Parathyroid adenoma (tissue), 2 donors: ENCODE measurements at regions not wholly inside any gene's neighbourhood (a gene's known extent, or its start where the extent isn't known, plus 50 kb on each side); places are given as distances from the start of the nearest gene placed in this dataset.

Source experiments
- H2AFZ ChIP-seq: fragments of 300-600 bp; sonication (generic); one replicate; pipeline ENCODE4 v1.7.0; 2017; ENCODE audit warnings: antibody characterized with exemption, mild to moderate bottlenecking
- H3K27ac ChIP-seq: fragments of 300-600 bp; sonication (generic); one replicate; pipeline ENCODE4 v1.7.0; 2017
- H3K27me3 ChIP-seq: fragments of 300-600 bp; sonication (generic); one replicate; pipeline ENCODE4 v1.7.0; 2017; ENCODE audit warnings: low read length; ENCODE audit not compliant: control insufficient read depth, insufficient read depth
- H3K36me3 ChIP-seq: fragments of 300-600 bp; sonication (generic); one replicate; pipeline ENCODE4 v1.7.0; 2017; ENCODE audit warnings: low read length; ENCODE audit not compliant: control insufficient read depth, insufficient read depth
- H3K4me1 ChIP-seq: fragments of 300-600 bp; sonication (generic); one replicate; pipeline ENCODE4 v1.7.0; 2017; ENCODE audit warnings: control low read depth
- H3K4me2 ChIP-seq: fragments of 300-600 bp; sonication (generic); one replicate; pipeline ENCODE4 v1.7.0; 2017; ENCODE audit warnings: low read length
- H3K4me3 ChIP-seq: fragments of 300-600 bp; sonication (generic); one replicate; pipeline ENCODE4 v1.7.0; 2017; ENCODE audit warnings: low read depth, low read length
- H3K79me2 ChIP-seq: fragments of 300-600 bp; sonication (generic); one replicate; pipeline ENCODE4 v1.7.0; 2017; ENCODE audit warnings: control low read depth
- H3K9ac ChIP-seq: fragments of 300-600 bp; sonication (generic); one replicate; pipeline ENCODE4 v1.7.0; 2017; ENCODE audit warnings: mild to moderate bottlenecking
- H3K9me3 ChIP-seq: fragments of 300-600 bp; sonication (generic); one replicate; pipeline ENCODE4 v1.7.0; 2017; ENCODE audit warnings: low read length; ENCODE audit not compliant: control insufficient read depth
- TF ChIP-seq, protein P1 (sequence below): fragments of 300-600 bp; sonication (generic); IDR thresholded peaks from one replicate; pipeline ENCODE4 v1.7.0; 2017; ENCODE audit warnings: antibody characterized with exemption, mild to moderate bottlenecking
- donor health status: primary hyperparathyroidism.

DNA sequence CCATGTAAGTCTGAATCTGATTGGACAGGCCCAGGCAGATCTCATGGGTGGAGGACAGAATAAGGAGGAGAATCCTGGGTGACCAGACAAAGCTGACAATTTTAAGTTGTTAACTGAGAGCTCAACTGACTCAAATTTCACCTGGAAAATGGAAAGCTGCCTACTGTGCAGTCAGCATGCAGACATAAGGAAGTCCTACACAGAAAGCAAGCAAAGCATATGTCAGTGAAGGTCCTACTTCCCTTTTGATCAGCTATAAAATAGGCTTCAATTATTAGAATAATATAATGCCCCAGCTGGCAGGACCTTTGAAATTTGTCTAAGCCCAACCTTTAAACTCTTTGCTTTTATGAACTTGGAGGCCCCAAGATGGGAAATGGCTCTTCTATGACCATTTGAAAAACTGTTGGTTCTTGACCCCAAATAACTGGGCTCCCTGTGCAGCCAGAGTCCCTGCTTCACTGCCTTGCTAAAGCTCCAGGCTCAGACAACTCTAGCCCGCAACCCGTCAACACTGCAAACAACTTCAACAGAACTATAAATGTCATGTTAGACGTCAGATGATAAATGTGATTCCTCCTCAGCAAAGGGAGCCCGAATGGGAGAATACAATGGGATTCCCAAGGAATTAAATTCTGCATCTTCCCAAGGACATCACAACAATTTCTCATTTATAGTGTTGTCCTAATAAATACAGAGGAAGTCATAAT, 118.9 kb upstream of the ADRA1B start:
- Histone ChIP-seq H3K36me3 (no peaks in the 10 kb centered on the region), H3K27ac (no peak overlapping the region), H3K79me2 (no peaks in the 10 kb centered on the region), H3K9me3 (no peaks in the 10 kb centered on the region), H3K4me3 (no peak overlapping the region), H3K27me3 (no peaks in the 10 kb centered on the region), H2AFZ (no peak overlapping the region), H3K4me1 (no peaks in the 10 kb centered on the region), H3K9ac (no peak overlapping the region), H3K4me2 (no peak overlapping the region)
- TF ChIP-seq, protein P1, sequence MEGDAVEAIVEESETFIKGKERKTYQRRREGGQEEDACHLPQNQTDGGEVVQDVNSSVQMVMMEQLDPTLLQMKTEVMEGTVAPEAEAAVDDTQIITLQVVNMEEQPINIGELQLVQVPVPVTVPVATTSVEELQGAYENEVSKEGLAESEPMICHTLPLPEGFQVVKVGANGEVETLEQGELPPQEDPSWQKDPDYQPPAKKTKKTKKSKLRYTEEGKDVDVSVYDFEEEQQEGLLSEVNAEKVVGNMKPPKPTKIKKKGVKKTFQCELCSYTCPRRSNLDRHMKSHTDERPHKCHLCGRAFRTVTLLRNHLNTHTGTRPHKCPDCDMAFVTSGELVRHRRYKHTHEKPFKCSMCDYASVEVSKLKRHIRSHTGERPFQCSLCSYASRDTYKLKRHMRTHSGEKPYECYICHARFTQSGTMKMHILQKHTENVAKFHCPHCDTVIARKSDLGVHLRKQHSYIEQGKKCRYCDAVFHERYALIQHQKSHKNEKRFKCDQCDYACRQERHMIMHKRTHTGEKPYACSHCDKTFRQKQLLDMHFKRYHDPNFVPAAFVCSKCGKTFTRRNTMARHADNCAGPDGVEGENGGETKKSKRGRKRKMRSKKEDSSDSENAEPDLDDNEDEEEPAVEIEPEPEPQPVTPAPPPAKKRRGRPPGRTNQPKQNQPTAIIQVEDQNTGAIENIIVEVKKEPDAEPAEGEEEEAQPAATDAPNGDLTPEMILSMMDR, result no peak

DNA sequence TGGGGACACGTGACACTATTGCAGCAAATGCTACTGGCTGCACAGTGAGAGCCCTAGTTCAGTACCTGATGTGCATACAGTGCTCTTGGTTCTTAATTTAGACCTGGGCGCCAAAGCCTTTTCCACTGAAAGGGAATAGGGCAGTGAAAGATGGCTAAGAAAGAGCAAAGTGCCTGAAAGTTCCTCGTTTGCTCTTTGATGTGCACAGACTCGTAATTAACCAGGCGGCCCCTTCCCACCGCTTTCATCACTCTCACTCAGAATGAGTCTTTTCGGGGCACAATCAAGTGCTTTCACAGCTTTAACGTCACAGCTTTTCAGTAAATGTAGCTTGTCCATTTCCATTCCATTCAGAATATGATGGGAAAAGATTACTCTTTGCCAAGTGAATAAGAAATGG, 116.6 kb upstream of the ADRA1B start:
- Histone ChIP-seq H3K4me2 (no peak overlapping the region), H3K36me3 (no peaks in the 10 kb centered on the region), H3K27ac (no peak overlapping the region), H3K4me1 (no peaks in the 10 kb centered on the region), H3K27me3 (no peaks in the 10 kb centered on the region), H3K9ac (no peak overlapping the region), H3K9me3 (no peaks in the 10 kb centered on the region), H2AFZ (no peak overlapping the region), H3K79me2 (no peaks in the 10 kb centered on the region), H3K4me3 (no peak overlapping the region)
- TF ChIP-seq, protein P1, result no peak

DNA sequence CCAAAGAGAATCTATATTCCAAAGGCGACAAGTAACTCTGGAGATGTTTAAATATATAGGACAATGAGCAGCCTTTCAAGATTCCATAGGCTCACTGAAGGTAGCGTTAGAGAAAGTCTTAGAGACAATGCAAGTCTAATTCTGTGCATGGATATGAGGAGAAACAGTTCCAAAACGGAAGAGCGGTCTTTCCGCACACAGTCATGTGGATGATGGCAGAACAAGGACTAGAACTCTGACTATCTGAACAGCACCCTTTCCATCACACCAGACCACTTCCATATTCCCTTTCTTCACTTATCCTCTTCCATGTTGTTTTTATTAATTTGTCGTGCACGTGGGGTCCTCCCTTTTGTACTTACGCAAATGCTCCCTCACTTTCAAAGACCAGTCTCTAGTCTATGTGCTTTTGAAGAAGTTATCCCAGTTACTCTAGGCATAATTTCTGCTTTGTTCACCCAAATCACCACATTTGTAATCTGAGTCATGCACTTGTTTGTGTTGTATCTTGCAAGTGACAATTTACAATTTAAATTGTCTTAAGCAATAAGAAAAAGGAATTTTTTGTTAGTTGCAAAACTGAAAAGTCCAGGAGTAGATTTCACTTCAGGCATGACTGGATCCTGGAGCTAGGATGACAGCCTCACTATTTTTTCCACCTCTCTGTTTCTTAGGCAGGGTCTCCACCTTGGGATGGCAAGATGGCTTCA, 116.0 kb upstream of the ADRA1B start:
- Histone ChIP-seq H3K4me3 (no peak overlapping the region), H3K79me2 (no peaks in the 10 kb centered on the region), H3K27ac (no peak overlapping the region), H3K9me3 (no peaks in the 10 kb centered on the region), H3K4me2 (no peak overlapping the region), H3K36me3 (no peaks in the 10 kb centered on the region), H3K4me1 (no peaks in the 10 kb centered on the region), H2AFZ (no peak overlapping the region), H3K9ac (no peak overlapping the region), H3K27me3 (no peaks in the 10 kb centered on the region)
- TF ChIP-seq, protein P1, result no peak

DNA sequence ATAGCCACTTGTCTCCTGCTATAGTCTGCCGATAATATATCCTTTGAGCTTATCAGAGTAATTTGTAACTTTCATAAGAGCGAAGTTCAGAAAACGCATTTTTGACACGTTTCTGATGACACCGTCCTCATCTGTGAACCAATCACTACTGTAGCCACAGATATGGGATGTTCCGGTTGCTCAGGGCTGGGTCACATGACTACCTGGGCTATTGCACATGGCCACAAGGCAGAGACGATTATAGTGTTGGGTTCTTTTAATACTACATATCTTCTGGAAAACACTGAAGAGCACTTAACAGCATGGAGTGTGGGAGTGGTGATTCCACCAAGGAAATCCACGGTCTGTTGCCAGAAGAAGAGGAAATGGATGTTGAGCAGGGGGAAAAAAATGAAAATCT, 115.0 kb upstream of the ADRA1B start:
- H3K4me2 ChIP-seq, result no peak overlapping the region
- H3K4me3 ChIP-seq, result no peak overlapping the region
- no peaks in the 10 kb centered on the region for H3K27me3 ChIP-seq
- no peaks in the 10 kb centered on the region for H3K9me3 ChIP-seq
- no peak overlapping the region for H3K27ac ChIP-seq
- no peak overlapping the region for H3K9ac ChIP-seq
- no peak overlapping the region for H2AFZ ChIP-seq
- TF ChIP-seq, protein P1, result no peak
- no peaks in the 10 kb centered on the region for H3K36me3 ChIP-seq
- no peaks in the 10 kb centered on the region for H3K4me1 ChIP-seq
- no peaks in the 10 kb centered on the region for H3K79me2 ChIP-seq
